ENCODE measurements at regions not wholly inside any gene's neighbourhood (a gene's known extent, or its start where the extent isn't known, plus 50 kb on each side); places are given as distances from the start of the nearest gene placed in this dataset.

DNA sequence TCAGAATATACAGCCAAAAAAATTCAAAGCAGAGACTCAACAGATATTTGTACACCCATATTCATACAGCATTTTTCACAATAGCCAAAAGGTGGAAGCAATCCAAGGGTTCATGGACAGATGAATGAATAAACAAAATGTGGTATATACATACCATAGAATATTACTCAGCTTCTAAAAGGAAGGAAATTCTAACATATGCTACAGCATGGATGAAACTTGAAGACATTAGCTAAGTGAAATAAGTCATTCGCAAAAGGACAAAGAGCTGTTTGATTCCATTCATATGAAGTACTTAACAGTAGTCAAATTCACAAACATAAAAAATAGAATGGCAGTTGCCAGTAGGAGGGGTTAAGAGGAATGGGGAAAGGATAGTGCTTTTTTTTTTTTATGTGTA lies 91.8 kb upstream of the ARID2 start (continued):
- TF ChIP-seq ZNF324 (tag by site-specific recombination; IDR thresholded peaks at IDR 0.05) (no peak), KLF8 (tag by site-specific recombination; IDR thresholded peaks at IDR 0.05) (no peak), MEIS1 (CRISPR knock-in tag; IDR thresholded peaks at IDR 0.05; ENCODE audit: borderline replicate concordance) (no peak)

DNA sequence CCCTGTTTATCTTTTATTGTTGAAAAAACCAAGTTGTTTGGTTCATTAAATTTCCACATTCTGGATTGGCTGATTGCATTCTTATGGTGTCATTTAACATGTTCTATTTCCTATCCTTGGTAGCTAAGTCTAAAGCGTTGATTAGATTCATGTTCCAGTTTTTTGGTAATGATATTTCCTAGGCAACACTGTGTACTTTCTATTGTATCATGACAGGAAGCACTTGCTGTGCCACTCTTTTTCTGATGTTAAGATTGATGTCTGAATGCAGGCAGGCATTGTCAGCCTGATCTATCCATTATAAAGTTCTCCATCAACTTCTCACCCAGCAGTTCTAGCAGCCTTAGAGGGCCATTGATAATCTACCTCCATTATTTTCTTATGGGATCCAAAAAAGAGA lies 91.1 kb upstream of the ARID2 start:
- CTCF ChIA-PET: no interaction called here
- POLR2A ChIA-PET: no interaction called here

DNA sequence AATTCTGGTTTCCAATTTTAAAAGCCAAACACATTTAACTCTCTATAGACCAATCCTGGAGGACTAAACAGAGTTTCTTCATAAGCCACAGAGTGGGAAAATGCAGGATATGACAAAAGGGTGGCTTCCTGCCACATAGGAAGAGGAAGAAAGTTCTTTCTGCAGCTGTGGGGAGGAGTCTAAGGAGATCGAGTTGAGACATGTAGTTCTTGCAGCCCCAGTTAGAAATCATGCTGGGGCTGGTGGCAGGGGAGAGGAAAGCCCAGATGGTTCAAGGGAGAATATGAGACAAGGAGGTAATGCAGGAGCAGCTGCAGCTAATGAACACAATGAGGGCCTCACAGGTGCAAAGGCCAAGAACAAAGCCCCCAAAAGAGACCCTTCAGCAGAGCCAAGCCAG lies 85.0 kb upstream of the ARID2 start:
- no peak overlapping the region for H3K27ac ChIP-seq (ENCODE audit: extremely low read depth, low read depth, low read length)
- no peaks in the 10 kb centered on the region for H3K36me3 ChIP-seq (ENCODE audit: control insufficient read depth in 2 of 2, insufficient read depth in 1 of 2, low read length in 2 of 2)
- CTCF ChIA-PET: interaction anchor here (1.6 kb wide), 1 partner anchor 39 kb away, joined by 7 read pairs; no protein-coding TSS in a partner anchor
- no peaks in the 10 kb centered on the region for H3K9me3 ChIP-seq (ENCODE audit: control insufficient read depth, insufficient read depth, low read depth, low read length)
- no peaks in the 10 kb centered on the region for H3K4me1 ChIP-seq (ENCODE audit: control insufficient read depth, insufficient read depth, low read length)
- POLR2A ChIA-PET: no interaction called here
- H3K4me3 ChIP-seq (ENCODE audit: low read depth, low read length): no peak overlapping the region
- TF ChIP-seq, protein P1, sequence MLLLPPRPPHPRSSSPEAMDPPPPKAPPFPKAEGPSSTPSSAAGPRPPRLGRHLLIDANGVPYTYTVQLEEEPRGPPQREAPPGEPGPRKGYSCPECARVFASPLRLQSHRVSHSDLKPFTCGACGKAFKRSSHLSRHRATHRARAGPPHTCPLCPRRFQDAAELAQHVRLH (tag by site-specific recombination; IDR thresholded peaks at IDR 0.05): no peak
- TF ChIP-seq GFI1B (tag by site-specific recombination; IDR thresholded peaks at IDR 0.05) (no peak), ZNF184 (tag by site-specific recombination; IDR thresholded peaks at IDR 0.05) (no peak), ZBTB8A (tag by site-specific recombination; IDR thresholded peaks at IDR 0.05) (no peak), ZNF223 (tag by site-specific recombination; IDR thresholded peaks at IDR 0.05) (no peak), ZNF747 (tag by site-specific recombination; IDR thresholded peaks at IDR 0.05) (no peak), ZNF211 (tag by site-specific recombination; IDR thresholded peaks at IDR 0.05; ENCODE audit: low read depth) (no peak), BCL11B (tag by site-specific recombination; IDR thresholded peaks at IDR 0.05; ENCODE audit: low read depth) (no peak), ZFP41 (tag by site-specific recombination; IDR thresholded peaks at IDR 0.05; ENCODE audit: borderline replicate concordance) (no peak), ZNF600 (tag by site-specific recombination; IDR thresholded peaks at IDR 0.05) (no peak), ZNF624 (tag by site-specific recombination; IDR thresholded peaks at IDR 0.05) (no peak), ZNF19 (tag by site-specific recombination; IDR thresholded peaks at IDR 0.05; ENCODE audit: low read depth) (no peak), ZNF664 (tag by site-specific recombination; IDR thresholded peaks at IDR 0.05) (no peak)
- TF ChIP-seq, protein P2, sequence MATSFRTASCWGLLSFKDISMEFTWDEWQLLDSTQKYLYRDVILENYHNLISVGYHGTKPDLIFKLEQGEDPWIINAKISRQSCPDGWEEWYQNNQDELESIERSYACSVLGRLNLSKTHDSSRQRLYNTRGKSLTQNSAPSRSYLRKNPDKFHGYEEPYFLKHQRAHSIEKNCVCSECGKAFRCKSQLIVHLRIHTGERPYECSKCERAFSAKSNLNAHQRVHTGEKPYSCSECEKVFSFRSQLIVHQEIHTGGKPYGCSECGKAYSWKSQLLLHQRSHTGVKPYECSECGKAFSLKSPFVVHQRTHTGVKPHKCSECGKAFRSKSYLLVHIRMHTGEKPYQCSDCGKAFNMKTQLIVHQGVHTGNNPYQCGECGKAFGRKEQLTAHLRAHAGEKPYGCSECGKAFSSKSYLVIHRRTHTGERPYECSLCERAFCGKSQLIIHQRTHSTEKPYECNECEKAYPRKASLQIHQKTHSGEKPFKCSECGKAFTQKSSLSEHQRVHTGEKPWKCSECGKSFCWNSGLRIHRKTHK (tag by site-specific recombination; IDR thresholded peaks at IDR 0.05): no peak
- TF ChIP-seq, protein P3, sequence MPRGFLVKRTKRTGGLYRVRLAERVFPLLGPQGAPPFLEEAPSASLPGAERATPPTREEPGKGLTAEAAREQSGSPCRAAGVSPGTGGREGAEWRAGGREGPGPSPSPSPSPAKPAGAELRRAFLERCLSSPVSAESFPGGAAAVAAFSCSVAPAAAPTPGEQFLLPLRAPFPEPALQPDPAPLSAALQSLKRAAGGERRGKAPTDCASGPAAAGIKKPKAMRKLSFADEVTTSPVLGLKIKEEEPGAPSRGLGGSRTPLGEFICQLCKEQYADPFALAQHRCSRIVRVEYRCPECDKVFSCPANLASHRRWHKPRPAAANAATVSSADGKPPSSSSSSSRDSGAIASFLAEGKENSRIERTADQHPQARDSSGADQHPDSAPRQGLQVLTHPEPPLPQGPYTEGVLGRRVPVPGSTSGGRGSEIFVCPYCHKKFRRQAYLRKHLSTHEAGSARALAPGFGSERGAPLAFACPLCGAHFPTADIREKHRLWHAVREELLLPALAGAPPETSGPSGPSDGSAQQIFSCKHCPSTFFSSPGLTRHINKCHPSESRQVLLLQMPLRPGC (tag by site-specific recombination; IDR thresholded peaks at IDR 0.05): no peak

More for the DNA sequence above, 91.1 kb upstream of the ARID2 start:
- Histone ChIP-seq H3K36me3 (ENCODE audit: control insufficient read depth in 2 of 2, insufficient read depth in 1 of 2, low read length in 2 of 2) (no peaks in the 10 kb centered on the region), H3K9me3 (ENCODE audit: control insufficient read depth, insufficient read depth, low read depth, low read length) (no peaks in the 10 kb centered on the region), H3K27ac (ENCODE audit: extremely low read depth, low read depth, low read length) (no peak overlapping the region), H3K4me3 (ENCODE audit: low read depth, low read length) (no peak overlapping the region), H3K4me1 (ENCODE audit: control insufficient read depth, insufficient read depth, low read length) (no peaks in the 10 kb centered on the region)
- no peak for TF ChIP-seq ZNF354C (tag by site-specific recombination; IDR thresholded peaks at IDR 0.05; ENCODE audit: borderline replicate concordance, low read depth)
- TF ChIP-seq, protein P4, sequence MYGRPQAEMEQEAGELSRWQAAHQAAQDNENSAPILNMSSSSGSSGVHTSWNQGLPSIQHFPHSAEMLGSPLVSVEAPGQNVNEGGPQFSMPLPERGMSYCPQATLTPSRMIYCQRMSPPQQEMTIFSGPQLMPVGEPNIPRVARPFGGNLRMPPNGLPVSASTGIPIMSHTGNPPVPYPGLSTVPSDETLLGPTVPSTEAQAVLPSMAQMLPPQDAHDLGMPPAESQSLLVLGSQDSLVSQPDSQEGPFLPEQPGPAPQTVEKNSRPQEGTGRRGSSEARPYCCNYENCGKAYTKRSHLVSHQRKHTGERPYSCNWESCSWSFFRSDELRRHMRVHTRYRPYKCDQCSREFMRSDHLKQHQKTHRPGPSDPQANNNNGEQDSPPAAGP (tag by site-specific recombination; IDR thresholded peaks at IDR 0.05): no peak
- TF ChIP-seq ZNF2 (tag by site-specific recombination; IDR thresholded peaks at IDR 0.05): no peak
- no peak for TF ChIP-seq ZNF302 (tag by site-specific recombination; IDR thresholded peaks at IDR 0.05; ENCODE audit: low read depth)
- TF ChIP-seq GLI4 (tag by site-specific recombination; IDR thresholded peaks at IDR 0.05): no peak
- TF ChIP-seq GLIS1 (tag by site-specific recombination; IDR thresholded peaks at IDR 0.05): no peak
- TF ChIP-seq ZBTB20 (tag by site-specific recombination; IDR thresholded peaks at IDR 0.05): no peak
- TF ChIP-seq ZFP41 (tag by site-specific recombination; IDR thresholded peaks at IDR 0.05; ENCODE audit: borderline replicate concordance): no peak
- TF ChIP-seq SP7 (tag by site-specific recombination; IDR thresholded peaks at IDR 0.05): no peak
- TF ChIP-seq, protein P5, sequence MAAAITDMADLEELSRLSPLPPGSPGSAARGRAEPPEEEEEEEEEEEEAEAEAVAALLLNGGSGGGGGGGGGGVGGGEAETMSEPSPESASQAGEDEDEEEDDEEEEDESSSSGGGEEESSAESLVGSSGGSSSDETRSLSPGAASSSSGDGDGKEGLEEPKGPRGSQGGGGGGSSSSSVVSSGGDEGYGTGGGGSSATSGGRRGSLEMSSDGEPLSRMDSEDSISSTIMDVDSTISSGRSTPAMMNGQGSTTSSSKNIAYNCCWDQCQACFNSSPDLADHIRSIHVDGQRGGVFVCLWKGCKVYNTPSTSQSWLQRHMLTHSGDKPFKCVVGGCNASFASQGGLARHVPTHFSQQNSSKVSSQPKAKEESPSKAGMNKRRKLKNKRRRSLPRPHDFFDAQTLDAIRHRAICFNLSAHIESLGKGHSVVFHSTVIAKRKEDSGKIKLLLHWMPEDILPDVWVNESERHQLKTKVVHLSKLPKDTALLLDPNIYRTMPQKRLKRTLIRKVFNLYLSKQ (tag by site-specific recombination; IDR thresholded peaks at IDR 0.05; ENCODE audit: borderline replicate concordance): no peak
- TF ChIP-seq ZNF10 (tag by site-specific recombination; IDR thresholded peaks at IDR 0.05): no peak
- TF ChIP-seq, protein P6, sequence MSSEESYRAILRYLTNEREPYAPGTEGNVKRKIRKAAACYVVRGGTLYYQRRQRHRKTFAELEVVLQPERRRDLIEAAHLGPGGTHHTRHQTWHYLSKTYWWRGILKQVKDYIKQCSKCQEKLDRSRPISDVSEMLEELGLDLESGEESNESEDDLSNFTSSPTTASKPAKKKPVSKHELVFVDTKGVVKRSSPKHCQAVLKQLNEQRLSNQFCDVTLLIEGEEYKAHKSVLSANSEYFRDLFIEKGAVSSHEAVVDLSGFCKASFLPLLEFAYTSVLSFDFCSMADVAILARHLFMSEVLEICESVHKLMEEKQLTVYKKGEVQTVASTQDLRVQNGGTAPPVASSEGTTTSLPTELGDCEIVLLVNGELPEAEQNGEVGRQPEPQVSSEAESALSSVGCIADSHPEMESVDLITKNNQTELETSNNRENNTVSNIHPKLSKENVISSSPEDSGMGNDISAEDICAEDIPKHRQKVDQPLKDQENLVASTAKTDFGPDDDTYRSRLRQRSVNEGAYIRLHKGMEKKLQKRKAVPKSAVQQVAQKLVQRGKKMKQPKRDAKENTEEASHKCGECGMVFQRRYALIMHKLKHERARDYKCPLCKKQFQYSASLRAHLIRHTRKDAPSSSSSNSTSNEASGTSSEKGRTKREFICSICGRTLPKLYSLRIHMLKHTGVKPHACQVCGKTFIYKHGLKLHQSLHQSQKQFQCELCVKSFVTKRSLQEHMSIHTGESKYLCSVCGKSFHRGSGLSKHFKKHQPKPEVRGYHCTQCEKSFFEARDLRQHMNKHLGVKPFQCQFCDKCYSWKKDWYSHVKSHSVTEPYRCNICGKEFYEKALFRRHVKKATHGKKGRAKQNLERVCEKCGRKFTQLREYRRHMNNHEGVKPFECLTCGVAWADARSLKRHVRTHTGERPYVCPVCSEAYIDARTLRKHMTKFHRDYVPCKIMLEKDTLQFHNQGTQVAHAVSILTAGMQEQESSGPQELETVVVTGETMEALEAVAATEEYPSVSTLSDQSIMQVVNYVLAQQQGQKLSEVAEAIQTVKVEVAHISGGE (tag by site-specific recombination; conservative IDR thresholded peaks at IDR 0.05; ENCODE audit: low read depth): no peak

All from HEK293 (cell line).